HEK293T (cell line): ENCODE measurements at regions not wholly inside any gene's neighbourhood (a gene's known extent, or its start where the extent isn't known, plus 50 kb on each side); places are given as distances from the start of the nearest gene placed in this dataset.

ENCODE experiments used
- CTCF ChIA-PET: fragments of 350-600 bp; formaldehyde crosslinking; extraction: SDS; loops from one replicate; lab custom pipeline; 2021; ENCODE audit warnings: antibody characterized with exemption, inconsistent platforms; lab: Yijun Ruan, JAX
- POLR2A ChIA-PET: fragments of 350-600 bp; formaldehyde crosslinking; extraction: SDS; loops from one replicate; lab custom pipeline; 2020; ENCODE audit warnings: antibody characterized with exemption, inconsistent platforms; lab: Yijun Ruan, JAX
- DNase-seq: peaks from one replicate; pipeline ENCODE4 v3.0.0; 2012; ENCODE audit warnings: mixed read lengths; ENCODE audit errors: extremely low spot score
- ARNT ChIP-seq: fragments of 450-650 bp; IDR thresholded peaks from 2 replicates; pipeline ENCODE4 v1.6.1; 2017; ENCODE audit warnings: mild to moderate bottlenecking
- BHLHE40 ChIP-seq: fragments of 450-650 bp; IDR thresholded peaks from 2 replicates; pipeline ENCODE4 v1.6.1; 2016; ENCODE audit warnings: mild to moderate bottlenecking, moderate library complexity, borderline replicate concordance
- CTBP1 ChIP-seq: fragments of 450-650 bp; IDR thresholded peaks from 2 replicates; pipeline ENCODE4 v1.6.1; 2016; ENCODE audit warnings: borderline replicate concordance
- ELF4 ChIP-seq: fragments of 450-650 bp; IDR thresholded peaks from 2 replicates; pipeline ENCODE4 v1.6.1; 2017; ENCODE audit warnings: antibody characterized with exemption
- FOXA1 ChIP-seq: fragments of 450-650 bp; IDR thresholded peaks from 2 replicates; pipeline ENCODE4 v1.6.1; 2016; ENCODE audit warnings: mild to moderate bottlenecking
- FOXK2 ChIP-seq: fragments of 450-650 bp; IDR thresholded peaks from 2 replicates; pipeline ENCODE4 v1.6.1; 2016; ENCODE audit warnings: mild to moderate bottlenecking
- FOXM1 ChIP-seq: fragments of 450-650 bp; IDR thresholded peaks from 2 replicates; pipeline ENCODE4 v1.6.1; 2017; ENCODE audit warnings: mild to moderate bottlenecking, borderline replicate concordance
- HDGF ChIP-seq: fragments of 450-650 bp; IDR thresholded peaks from 2 replicates; pipeline ENCODE4 v1.6.1; 2017; ENCODE audit warnings: antibody characterized with exemption, borderline replicate concordance
- L3MBTL2 ChIP-seq: fragments of 450-650 bp; conservative IDR thresholded peaks from 2 replicates; pipeline ENCODE4 v1.6.1; 2016; ENCODE audit warnings: mild to moderate bottlenecking
- LEF1 ChIP-seq: fragments of 450-650 bp; IDR thresholded peaks from 2 replicates; pipeline ENCODE4 v1.6.1; 2017; ENCODE audit warnings: mild to moderate bottlenecking, borderline replicate concordance
- NFRKB ChIP-seq: fragments of 450-650 bp; IDR thresholded peaks from 2 replicates; pipeline ENCODE4 v1.6.1; 2016; ENCODE audit warnings: mild to moderate bottlenecking, moderate library complexity
- SP1 ChIP-seq: fragments of 450-650 bp; IDR thresholded peaks from 2 replicates; pipeline ENCODE4 v1.6.1; 2017
- SUZ12 ChIP-seq: fragments of 450-650 bp; IDR thresholded peaks from 2 replicates; pipeline ENCODE4 v1.6.1; 2016; ENCODE audit warnings: mild to moderate bottlenecking
- TARDBP ChIP-seq: fragments of 450-650 bp; IDR thresholded peaks from 2 replicates; pipeline ENCODE4 v1.6.1; 2016
- ZNF384 ChIP-seq: fragments of 450-650 bp; IDR thresholded peaks from 2 replicates; pipeline ENCODE4 v1.6.1; 2016
- TF ChIP-seq, protein P1 (sequence below): fragments of 450-650 bp; IDR thresholded peaks from 2 replicates; pipeline ENCODE4 v1.6.1; 2016

DNA sequence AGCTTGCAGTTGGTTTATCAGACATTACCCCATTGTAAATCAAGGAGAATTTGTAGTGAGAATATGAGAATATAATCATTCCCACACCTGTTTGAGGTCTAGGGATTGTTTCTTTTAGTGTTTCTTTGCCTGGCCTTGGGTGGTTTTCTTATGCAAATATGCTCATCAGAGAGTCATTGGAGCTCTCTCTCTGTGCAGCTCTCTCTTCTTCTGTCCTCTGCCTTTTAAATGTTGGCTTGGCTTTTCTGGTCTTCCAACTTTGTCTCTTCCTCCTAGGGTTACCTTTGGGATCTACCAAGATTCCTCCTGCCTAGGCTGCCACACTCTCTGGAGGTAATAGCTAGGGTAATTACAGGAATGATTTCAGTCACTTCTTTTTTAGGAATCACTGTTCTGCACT lies 102.3 kb upstream of the ARSJ start:
- TF ChIP-seq SUZ12 = no peak
- no peak for TF ChIP-seq TARDBP
- no peak for TF ChIP-seq FOXA1
- TF ChIP-seq CTBP1 = no peak
- no peak for TF ChIP-seq HDGF
- TF ChIP-seq SP1 = no peak
- TF ChIP-seq, protein P1, sequence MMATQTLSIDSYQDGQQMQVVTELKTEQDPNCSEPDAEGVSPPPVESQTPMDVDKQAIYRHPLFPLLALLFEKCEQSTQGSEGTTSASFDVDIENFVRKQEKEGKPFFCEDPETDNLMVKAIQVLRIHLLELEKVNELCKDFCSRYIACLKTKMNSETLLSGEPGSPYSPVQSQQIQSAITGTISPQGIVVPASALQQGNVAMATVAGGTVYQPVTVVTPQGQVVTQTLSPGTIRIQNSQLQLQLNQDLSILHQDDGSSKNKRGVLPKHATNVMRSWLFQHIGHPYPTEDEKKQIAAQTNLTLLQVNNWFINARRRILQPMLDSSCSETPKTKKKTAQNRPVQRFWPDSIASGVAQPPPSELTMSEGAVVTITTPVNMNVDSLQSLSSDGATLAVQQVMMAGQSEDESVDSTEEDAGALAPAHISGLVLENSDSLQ = no peak
- TF ChIP-seq FOXK2 = no peak
- TF ChIP-seq L3MBTL2 = no peak
- no peak for TF ChIP-seq LEF1
- no peak for TF ChIP-seq FOXM1
- DNase-seq = no peak
- CTCF ChIA-PET = no interaction called here
- POLR2A ChIA-PET = no interaction called here

DNA sequence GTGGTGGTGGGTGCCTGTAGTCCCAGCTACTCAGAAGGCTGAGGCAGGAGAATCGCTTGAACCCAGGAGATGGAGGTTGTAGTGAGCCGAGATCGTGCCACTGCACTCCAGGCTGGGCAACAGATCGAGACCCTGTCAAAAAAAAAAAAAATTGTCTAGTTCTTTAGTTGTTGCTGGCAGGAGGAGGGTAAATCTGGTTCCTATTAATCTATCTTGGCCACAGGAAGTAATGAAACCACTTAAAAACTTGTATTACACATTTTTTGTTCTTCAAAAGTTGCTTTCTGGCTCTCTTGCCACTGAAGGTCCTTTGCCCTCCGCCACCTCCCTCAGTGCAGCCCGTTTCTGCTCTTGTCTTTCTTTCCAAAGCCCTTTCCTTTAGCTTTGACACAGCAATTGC lies 102.9 kb upstream of the ARSJ start:
- no peak for DNase-seq
- POLR2A ChIA-PET = no interaction called here
- CTCF ChIA-PET = no interaction called here
- TF ChIP-seq, protein P1 = no peak
- no peak for TF ChIP-seq SP1
- no peak for TF ChIP-seq HDGF
- no peak for TF ChIP-seq TARDBP
- no peak for TF ChIP-seq ELF4
- no peak for TF ChIP-seq LEF1
- no peak for TF ChIP-seq FOXK2
- no peak for TF ChIP-seq NFRKB
- TF ChIP-seq FOXA1 = no peak
- TF ChIP-seq L3MBTL2 = no peak

DNA sequence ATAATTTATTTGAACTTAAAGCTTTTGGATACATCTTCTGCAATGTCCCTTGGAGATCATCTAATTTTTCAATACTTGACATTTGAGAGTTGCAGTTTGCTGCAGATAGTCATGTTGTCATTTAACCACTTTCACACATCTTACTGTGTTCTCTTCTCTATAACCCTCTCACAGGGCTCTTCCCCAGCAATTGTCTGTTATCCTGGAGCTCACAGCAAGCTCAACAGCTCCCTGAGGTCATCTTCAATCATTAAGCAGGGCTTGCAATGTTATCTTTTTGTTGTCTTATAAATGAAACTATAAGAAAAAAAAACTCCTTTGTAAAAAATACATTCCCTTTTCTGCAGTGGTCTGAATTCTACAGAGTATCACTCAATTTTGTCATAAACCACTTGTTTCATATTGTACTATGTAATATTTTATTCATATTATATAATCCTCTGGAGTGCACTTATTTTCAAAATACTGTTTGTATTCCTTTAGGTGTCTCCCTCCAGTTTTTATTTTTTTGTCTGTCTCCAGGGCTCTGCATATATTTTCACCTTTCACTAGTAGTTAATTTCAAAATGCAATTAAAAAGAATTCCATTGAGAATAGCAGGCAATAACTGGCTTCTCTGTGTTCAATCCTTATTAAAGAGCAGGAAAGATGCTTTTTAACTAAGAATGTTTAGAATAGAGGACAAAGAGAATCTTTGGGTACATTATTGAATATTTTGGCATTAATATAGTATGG lies 106.3 kb upstream of the ARSJ start:
- TF ChIP-seq FOXA1 = no peak
- TF ChIP-seq L3MBTL2 = no peak
- no peak for TF ChIP-seq CTBP1
- no peak for TF ChIP-seq BHLHE40
- TF ChIP-seq SUZ12 = no peak
- no peak for TF ChIP-seq NFRKB
- no peak for TF ChIP-seq HDGF
- no peak for TF ChIP-seq ARNT
- TF ChIP-seq FOXK2 = no peak
- no peak for TF ChIP-seq SP1
- no peak for TF ChIP-seq ELF4
- no peak for TF ChIP-seq TARDBP
- no peak for TF ChIP-seq FOXM1
- TF ChIP-seq LEF1 = no peak
- TF ChIP-seq ZNF384 = no peak
- TF ChIP-seq, protein P1 = no peak
- no peak for DNase-seq
- POLR2A ChIA-PET = no interaction called here
- CTCF ChIA-PET = no interaction called here

DNA sequence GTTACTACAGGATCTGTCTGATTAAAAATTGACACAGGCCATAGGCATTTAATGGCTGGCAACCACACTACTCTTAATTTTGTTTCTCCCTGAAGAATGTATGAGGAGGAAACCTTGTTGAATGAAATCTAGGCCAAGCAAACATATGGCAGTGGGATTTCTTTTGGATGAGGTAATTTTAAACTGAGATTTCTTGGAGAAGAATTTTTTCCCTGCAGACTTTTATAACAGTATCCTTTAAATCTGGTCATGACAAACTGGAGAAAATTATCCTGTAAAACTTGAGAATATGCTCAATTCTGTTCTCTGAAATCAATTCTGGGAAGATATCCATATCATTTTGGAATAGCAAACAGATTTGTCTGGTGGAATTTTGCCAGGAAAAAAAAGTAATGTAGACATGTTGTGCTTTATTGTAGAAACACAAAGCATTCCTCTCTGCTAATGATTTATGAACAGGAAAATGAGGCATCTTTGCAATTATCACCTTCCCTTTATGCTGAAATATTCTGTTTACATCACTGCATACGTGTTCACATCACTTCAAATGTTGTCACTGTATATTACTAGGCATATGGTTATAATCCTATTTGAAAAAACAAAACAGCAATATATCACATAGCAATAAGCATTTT lies 108.3 kb upstream of the ARSJ start:
- DNase-seq = no peak
- ChIA-PET POLR2A (no interaction called here), CTCF (no interaction called here)
- TF ChIP-seq, protein P1 = no peak
- no peak for TF ChIP-seq TARDBP
- TF ChIP-seq SP1 = no peak
- TF ChIP-seq BHLHE40 = no peak
- TF ChIP-seq FOXA1 = no peak
- TF ChIP-seq ZNF384 = no peak
- TF ChIP-seq FOXK2 = no peak
- no peak for TF ChIP-seq SUZ12
- TF ChIP-seq HDGF = no peak
- no peak for TF ChIP-seq ELF4
- no peak for TF ChIP-seq CTBP1
- no peak for TF ChIP-seq L3MBTL2
- no peak for TF ChIP-seq LEF1
- no peak for TF ChIP-seq FOXM1
- TF ChIP-seq ARNT = no peak
- TF ChIP-seq NFRKB = no peak

DNA sequence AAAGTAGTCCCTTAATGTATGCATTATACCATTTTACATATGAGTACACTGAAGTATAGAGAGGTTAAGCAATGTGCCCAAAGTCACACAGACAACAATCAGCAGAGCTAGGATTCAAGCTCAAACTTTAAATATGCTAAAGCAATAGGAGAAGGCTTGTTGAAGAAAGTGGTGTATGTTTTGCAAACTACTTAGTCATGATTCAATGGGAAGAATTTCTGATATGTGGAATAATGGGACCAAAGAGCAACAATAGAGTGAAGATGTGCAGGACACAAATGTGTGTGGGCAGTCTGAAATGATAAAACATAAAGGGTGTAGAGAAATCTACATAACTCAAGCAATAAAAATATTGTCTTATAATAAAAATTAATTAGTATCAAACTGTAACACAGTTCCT lies 109.0 kb upstream of the ARSJ start:
- ChIA-PET POLR2A (no interaction called here), CTCF (no interaction called here)
- TF ChIP-seq L3MBTL2 (no peak), CTBP1 (no peak), LEF1 (no peak), NFRKB (no peak), FOXK2 (no peak), TARDBP (no peak), ARNT (no peak), FOXA1 (no peak), ELF4 (no peak), BHLHE40 (no peak), HDGF (no peak)
- DNase-seq = no peak
